Fibroblast of mammary gland (primary cell): ENCODE measurements at regions not wholly inside any gene's neighbourhood (a gene's known extent, or its start where the extent isn't known, plus 50 kb on each side); places are given as distances from the start of the nearest gene placed in this dataset.

ENCODE experiments used
- DNase-seq: peaks from one replicate; pipeline ENCODE4 v3.0.0-alpha.2; 2010; ENCODE audit warnings: low read depth
- H3K4me3 ChIP-seq: 2 replicates; pipeline ENCODE4 v1.5.1; 2011; ENCODE audit warnings: low read depth, mild to moderate bottlenecking, low read length, moderate library complexity; ENCODE audit not compliant: control insufficient read depth
- TF ChIP-seq, protein P1 (sequence below): conservative IDR thresholded peaks from 2 replicates; pipeline ENCODE4 v1.5.1; 2011; ENCODE audit warnings: low read depth, low read length, inconsistent platforms; ENCODE audit not compliant: control insufficient read depth, insufficient read depth

GRCh38 chr3:35184775-35185174 is 454.6 kb upstream of the ARPP21 start:
- H3K4me3 ChIP-seq, result no peak overlapping the region
- peak; percentile 35 for DNase-seq
- TF ChIP-seq, protein P1, sequence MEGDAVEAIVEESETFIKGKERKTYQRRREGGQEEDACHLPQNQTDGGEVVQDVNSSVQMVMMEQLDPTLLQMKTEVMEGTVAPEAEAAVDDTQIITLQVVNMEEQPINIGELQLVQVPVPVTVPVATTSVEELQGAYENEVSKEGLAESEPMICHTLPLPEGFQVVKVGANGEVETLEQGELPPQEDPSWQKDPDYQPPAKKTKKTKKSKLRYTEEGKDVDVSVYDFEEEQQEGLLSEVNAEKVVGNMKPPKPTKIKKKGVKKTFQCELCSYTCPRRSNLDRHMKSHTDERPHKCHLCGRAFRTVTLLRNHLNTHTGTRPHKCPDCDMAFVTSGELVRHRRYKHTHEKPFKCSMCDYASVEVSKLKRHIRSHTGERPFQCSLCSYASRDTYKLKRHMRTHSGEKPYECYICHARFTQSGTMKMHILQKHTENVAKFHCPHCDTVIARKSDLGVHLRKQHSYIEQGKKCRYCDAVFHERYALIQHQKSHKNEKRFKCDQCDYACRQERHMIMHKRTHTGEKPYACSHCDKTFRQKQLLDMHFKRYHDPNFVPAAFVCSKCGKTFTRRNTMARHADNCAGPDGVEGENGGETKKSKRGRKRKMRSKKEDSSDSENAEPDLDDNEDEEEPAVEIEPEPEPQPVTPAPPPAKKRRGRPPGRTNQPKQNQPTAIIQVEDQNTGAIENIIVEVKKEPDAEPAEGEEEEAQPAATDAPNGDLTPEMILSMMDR, result no peak

- H3K4me3 ChIP-seq, result no peak overlapping the region
- TF ChIP-seq, protein P1, result no peak
- DNase-seq, result no peak
These were observed 451.4 kb upstream of the ARPP21 start for GRCh38 chr3:35187908-35188307.

GRCh38 chr3:35194666-35195065 is 444.7 kb upstream of the ARPP21 start:
- TF ChIP-seq, protein P1, result no peak
- H3K4me3 ChIP-seq, result no peak overlapping the region
- no peak for DNase-seq

- TF ChIP-seq, protein P1, result no peak
- DNase-seq, result no peak
- H3K4me3 ChIP-seq, result no peak overlapping the region
These were observed 440.5 kb upstream of the ARPP21 start for GRCh38 chr3:35198857-35199256.

DNA sequence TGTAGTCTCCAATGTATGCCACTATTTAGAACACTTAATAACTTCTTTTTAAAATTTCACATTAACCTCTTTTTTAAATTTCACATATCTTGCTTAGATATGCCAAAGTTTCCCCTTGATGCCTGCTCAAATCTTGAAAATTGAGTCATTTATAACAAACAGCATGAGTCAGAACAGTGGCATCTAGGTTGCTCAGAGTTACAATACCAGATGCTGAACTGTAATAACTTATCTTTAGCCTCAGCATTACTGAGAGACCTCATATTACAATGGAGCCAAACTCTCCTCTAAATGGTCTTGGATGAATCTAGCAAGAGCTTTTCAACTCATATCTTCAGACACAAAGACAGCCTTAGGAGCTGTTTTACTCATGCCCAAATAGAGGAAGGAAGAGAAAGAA is 439.3 kb upstream of the ARPP21 start:
- H3K4me3 ChIP-seq, result no peak overlapping the region
- TF ChIP-seq, protein P1, result no peak
- DNase-seq, result no peak

- DNase-seq, result no peak
- H3K4me3 ChIP-seq, result no peak overlapping the region
- TF ChIP-seq, protein P1, result no peak
These were observed 438.1 kb upstream of the ARPP21 start for GRCh38 chr3:35201211-35201610.

GRCh38 chr3:35215525-35216500 is 423.5 kb upstream of the ARPP21 start:
- no peak overlapping the region for H3K4me3 ChIP-seq
- no peak for DNase-seq

More at GRCh38 chr3:35215525-35216500, 423.5 kb upstream of the ARPP21 start:
- TF ChIP-seq, protein P1, result no peak
